ENCODE measurements at regions not wholly inside any gene's neighbourhood (a gene's known extent, or its start where the extent isn't known, plus 50 kb on each side); places are given as distances from the start of the nearest gene placed in this dataset.

GRCh38 chr6:134374491-134375219 lies 56.7 kb upstream of the SGK1 start:
- WGBS (ENCODE audit: extremely low coverage, insufficient coverage, insufficient read length): no CpG with 5 or more reads among the region's 4 CpGs
- H3K9me3 ChIP-seq (ENCODE audit: insufficient read depth, low read depth, low read length): no peaks in the 10 kb centered on the region
- no peak overlapping the region for H3K23ac ChIP-seq (ENCODE audit: low read length)
- H4K8ac ChIP-seq (ENCODE audit: low read depth, low read length): no peak overlapping the region
- H3K14ac ChIP-seq (ENCODE audit: low read length): no peak overlapping the region
- no peak overlapping the region for H2BK5ac ChIP-seq (ENCODE audit: low read depth, low read length, poor library complexity)
- no peak overlapping the region for H4K12ac ChIP-seq (ENCODE audit: low read depth, low read length)
- no peaks in the 10 kb centered on the region for H3K36me3 ChIP-seq (ENCODE audit: control insufficient read depth in 1 of 2, insufficient read depth in 2 of 2, low read length in 2 of 2)
- H3K79me1 ChIP-seq (ENCODE audit: low read length): no peaks in the 10 kb centered on the region
- peak; percentile 25 to 31 for DNase-seq
- H3K27me3 ChIP-seq (ENCODE audit: insufficient read depth, low read length): no peaks in the 10 kb centered on the region
- H2AFZ ChIP-seq (ENCODE audit: insufficient read depth, low read length, poor library complexity): no peak overlapping the region
- no peak overlapping the region for H2BK120ac ChIP-seq (ENCODE audit: insufficient read depth, low read length, poor library complexity)
- H4K91ac ChIP-seq (ENCODE audit: low read depth, low read length): no peak overlapping the region
- no peak overlapping the region for H3K4ac ChIP-seq (ENCODE audit: low read depth, low read length)
- H2BK12ac ChIP-seq (ENCODE audit: low read length): no peak overlapping the region
- no peaks in the 10 kb centered on the region for H3K4me1 ChIP-seq (ENCODE audit: control insufficient read depth in 1 of 2, insufficient read depth in 2 of 2, low read length in 2 of 2)
- no peak overlapping the region for H3K9ac ChIP-seq (ENCODE audit: low read length)
- no peak overlapping the region for H3K18ac ChIP-seq (ENCODE audit: low read length)
- no peak overlapping the region for H2AK5ac ChIP-seq (ENCODE audit: low read length)
- H3K27ac ChIP-seq (ENCODE audit: low read depth, low read length): no peak overlapping the region
- no peak overlapping the region for H3K4me2 ChIP-seq (ENCODE audit: low read length)
- H3K79me2 ChIP-seq (ENCODE audit: control insufficient read depth, insufficient read depth, low read length, poor library complexity): no peaks in the 10 kb centered on the region
- no peak overlapping the region for H3K4me3 ChIP-seq (ENCODE audit: low read depth, low read length)

GRCh38 chr6:134373993-134374392 lies 56.1 kb upstream of the SGK1 start:
- H4K91ac ChIP-seq (ENCODE audit: low read depth, low read length): no peak overlapping the region
- H3K4me3 ChIP-seq (ENCODE audit: low read depth, low read length): no peak overlapping the region
- H3K27me3 ChIP-seq (ENCODE audit: insufficient read depth, low read length): no peaks in the 10 kb centered on the region
- no peak overlapping the region for H2BK120ac ChIP-seq (ENCODE audit: insufficient read depth, low read length, poor library complexity)
- no peak overlapping the region for H2AFZ ChIP-seq (ENCODE audit: insufficient read depth, low read length, poor library complexity)
- no peaks in the 10 kb centered on the region for H3K79me1 ChIP-seq (ENCODE audit: low read length)
- H3K14ac ChIP-seq (ENCODE audit: low read length): no peak overlapping the region
- no peak overlapping the region for H3K27ac ChIP-seq (ENCODE audit: low read depth, low read length)
- no peaks in the 10 kb centered on the region for H3K79me2 ChIP-seq (ENCODE audit: control insufficient read depth, insufficient read depth, low read length, poor library complexity)
- H4K8ac ChIP-seq (ENCODE audit: low read depth, low read length): peak overlapping the region; percentile 4
- no peak overlapping the region for H3K18ac ChIP-seq (ENCODE audit: low read length)
- DNase-seq: no peak
- H2AK5ac ChIP-seq (ENCODE audit: low read length): no peak overlapping the region
- H3K4ac ChIP-seq (ENCODE audit: low read depth, low read length): no peak overlapping the region
- H2BK12ac ChIP-seq (ENCODE audit: low read length): no peak overlapping the region
- H3K4me2 ChIP-seq (ENCODE audit: low read length): no peak overlapping the region
- no peaks in the 10 kb centered on the region for H3K9me3 ChIP-seq (ENCODE audit: insufficient read depth, low read depth, low read length)
- no peaks in the 10 kb centered on the region for H3K36me3 ChIP-seq (ENCODE audit: control insufficient read depth in 1 of 2, insufficient read depth in 2 of 2, low read length in 2 of 2)
- no peak overlapping the region for H3K9ac ChIP-seq (ENCODE audit: low read length)
- no peak overlapping the region for H4K12ac ChIP-seq (ENCODE audit: low read depth, low read length)
- no peak overlapping the region for H2BK5ac ChIP-seq (ENCODE audit: low read depth, low read length, poor library complexity)
- H3K23ac ChIP-seq (ENCODE audit: low read length): no peak overlapping the region
- H3K4me1 ChIP-seq (ENCODE audit: control insufficient read depth in 1 of 2, insufficient read depth in 2 of 2, low read length in 2 of 2): no peaks in the 10 kb centered on the region
- WGBS (ENCODE audit: extremely low coverage, insufficient coverage, insufficient read length): no CpG with 5 or more reads among the region's 5 CpGs

DNA sequence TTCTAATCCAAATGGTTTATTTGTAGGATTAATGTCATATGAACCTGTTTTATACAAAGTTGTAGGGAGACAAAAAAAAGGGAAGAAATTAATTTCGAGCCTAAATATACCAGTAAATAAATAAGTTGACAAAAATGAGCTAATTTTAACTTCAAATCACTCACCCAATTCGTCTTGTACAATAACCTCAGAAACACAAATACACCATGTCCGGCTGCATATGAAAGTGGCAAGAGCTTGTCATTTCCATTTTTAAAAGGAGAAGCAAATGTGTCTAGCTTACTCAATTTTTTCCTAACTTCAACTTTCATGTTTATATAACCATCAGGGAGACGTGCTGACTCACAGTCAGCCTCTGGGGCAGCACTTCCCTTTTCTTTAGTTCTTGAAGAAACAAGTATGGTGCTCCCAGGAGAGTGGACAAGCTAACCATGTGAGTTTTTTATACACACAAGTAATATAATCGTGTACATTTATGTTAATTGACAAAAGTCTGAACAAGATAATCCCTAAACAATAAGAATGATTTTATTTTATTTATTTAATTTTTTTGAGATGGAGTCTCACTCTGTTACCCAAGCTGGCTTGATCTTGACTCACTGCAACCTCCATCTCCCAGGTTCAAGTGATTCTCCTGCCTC lies 55.5 kb upstream of the SGK1 start:
- Histone ChIP-seq H2BK12ac (ENCODE audit: low read length) (no peak overlapping the region), H3K4ac (ENCODE audit: low read depth, low read length) (no peak overlapping the region), H4K8ac (ENCODE audit: low read depth, low read length) (no peak overlapping the region), H3K27ac (ENCODE audit: low read depth, low read length) (no peak overlapping the region), H3K14ac (ENCODE audit: low read length) (no peak overlapping the region), H4K91ac (ENCODE audit: low read depth, low read length) (no peak overlapping the region), H2AFZ (ENCODE audit: insufficient read depth, low read length, poor library complexity) (no peak overlapping the region), H3K9me3 (ENCODE audit: insufficient read depth, low read depth, low read length) (no peaks in the 10 kb centered on the region), H2BK5ac (ENCODE audit: low read depth, low read length, poor library complexity) (no peak overlapping the region), H2BK120ac (ENCODE audit: insufficient read depth, low read length, poor library complexity) (no peak overlapping the region), H3K9ac (ENCODE audit: low read length) (no peak overlapping the region), H2AK5ac (ENCODE audit: low read length) (no peak overlapping the region), H4K12ac (ENCODE audit: low read depth, low read length) (no peak overlapping the region), H3K23ac (ENCODE audit: low read length) (no peak overlapping the region), H3K4me3 (ENCODE audit: low read depth, low read length) (no peak overlapping the region), H3K4me1 (ENCODE audit: control insufficient read depth in 1 of 2, insufficient read depth in 2 of 2, low read length in 2 of 2) (no peaks in the 10 kb centered on the region), H3K18ac (ENCODE audit: low read length) (no peak overlapping the region), H3K79me2 (ENCODE audit: control insufficient read depth, insufficient read depth, low read length, poor library complexity) (no peaks in the 10 kb centered on the region), H3K79me1 (ENCODE audit: low read length) (no peaks in the 10 kb centered on the region), H3K27me3 (ENCODE audit: insufficient read depth, low read length) (no peaks in the 10 kb centered on the region), H3K36me3 (ENCODE audit: control insufficient read depth in 1 of 2, insufficient read depth in 2 of 2, low read length in 2 of 2) (no peaks in the 10 kb centered on the region), H3K4me2 (ENCODE audit: low read length) (no peak overlapping the region)
- DNase-seq: peak; percentile 9 to 53
- WGBS (ENCODE audit: extremely low coverage, insufficient coverage, insufficient read length): no CpG with 5 or more reads among the region's 5 CpGs

GRCh38 chr6:134372603-134373281 lies 54.8 kb upstream of the SGK1 start:
- WGBS (ENCODE audit: extremely low coverage, insufficient coverage, insufficient read length): no CpG with 5 or more reads among the region's 4 CpGs
- H3K4me1 ChIP-seq (ENCODE audit: control insufficient read depth in 1 of 2, insufficient read depth in 2 of 2, low read length in 2 of 2): no peaks in the 10 kb centered on the region
- H2BK5ac ChIP-seq (ENCODE audit: low read depth, low read length, poor library complexity): no peak overlapping the region
- no peaks in the 10 kb centered on the region for H3K36me3 ChIP-seq (ENCODE audit: control insufficient read depth in 1 of 2, insufficient read depth in 2 of 2, low read length in 2 of 2)
- no peak overlapping the region for H3K4me2 ChIP-seq (ENCODE audit: low read length)
- no peak overlapping the region for H2AFZ ChIP-seq (ENCODE audit: insufficient read depth, low read length, poor library complexity)
- H4K91ac ChIP-seq (ENCODE audit: low read depth, low read length): no peak overlapping the region
- no peak overlapping the region for H3K4me3 ChIP-seq (ENCODE audit: low read depth, low read length)
- H4K12ac ChIP-seq (ENCODE audit: low read depth, low read length): no peak overlapping the region
- H3K14ac ChIP-seq (ENCODE audit: low read length): no peak overlapping the region
- peak in 1 of 2 donors; percentile 64 for DNase-seq
- H3K79me1 ChIP-seq (ENCODE audit: low read length): no peaks in the 10 kb centered on the region
- no peaks in the 10 kb centered on the region for H3K27me3 ChIP-seq (ENCODE audit: insufficient read depth, low read length)
- H4K8ac ChIP-seq (ENCODE audit: low read depth, low read length): no peak overlapping the region
- no peaks in the 10 kb centered on the region for H3K9me3 ChIP-seq (ENCODE audit: insufficient read depth, low read depth, low read length)
- no peak overlapping the region for H3K4ac ChIP-seq (ENCODE audit: low read depth, low read length)
- no peaks in the 10 kb centered on the region for H3K79me2 ChIP-seq (ENCODE audit: control insufficient read depth, insufficient read depth, low read length, poor library complexity)
- H3K9ac ChIP-seq (ENCODE audit: low read length): no peak overlapping the region
- no peak overlapping the region for H2BK12ac ChIP-seq (ENCODE audit: low read length)
- no peak overlapping the region for H3K18ac ChIP-seq (ENCODE audit: low read length)
- H2BK120ac ChIP-seq (ENCODE audit: insufficient read depth, low read length, poor library complexity): no peak overlapping the region
- no peak overlapping the region for H2AK5ac ChIP-seq (ENCODE audit: low read length)
- no peak overlapping the region for H3K27ac ChIP-seq (ENCODE audit: low read depth, low read length)
- H3K23ac ChIP-seq (ENCODE audit: low read length): no peak overlapping the region
